Trophoblast cell (in vitro differentiated cells and primary cell): ENCODE measurements at regions not wholly inside any gene's neighbourhood (a gene's known extent, or its start where the extent isn't known, plus 50 kb on each side); places are given as distances from the start of the nearest gene placed in this dataset.

Experiments
- DNase-seq, 2 donors: peaks; one replicate each; pipeline ENCODE4 v3.0.0-alpha.2; 2016
- H2AFZ ChIP-seq: 2 replicates; pipeline ENCODE4 v1.6.1; 2013; ENCODE audit warnings: low read length, moderate library complexity, mild to moderate bottlenecking; ENCODE audit not compliant: insufficient read depth, poor library complexity
- H2AK5ac ChIP-seq: 2 replicates; pipeline ENCODE4 v1.6.1; 2013; ENCODE audit warnings: mild to moderate bottlenecking, low read length
- H2BK120ac ChIP-seq: 2 replicates; pipeline ENCODE4 v1.6.1; 2013; ENCODE audit warnings: low read length, mild to moderate bottlenecking, moderate library complexity; ENCODE audit not compliant: insufficient read depth, poor library complexity
- H2BK12ac ChIP-seq: 2 replicates; pipeline ENCODE4 v1.6.1; 2013; ENCODE audit warnings: mild to moderate bottlenecking, low read length, moderate library complexity
- H2BK5ac ChIP-seq: 2 replicates; pipeline ENCODE4 v1.6.1; 2013; ENCODE audit warnings: low read length, low read depth, moderate library complexity, mild to moderate bottlenecking; ENCODE audit not compliant: poor library complexity
- H3K14ac ChIP-seq: 2 replicates; pipeline ENCODE4 v1.6.1; 2013; ENCODE audit warnings: mild to moderate bottlenecking, low read length
- H3K18ac ChIP-seq: 2 replicates; pipeline ENCODE4 v1.6.1; 2013; ENCODE audit warnings: mild to moderate bottlenecking, low read length
- H3K23ac ChIP-seq: 2 replicates; pipeline ENCODE4 v1.6.1; 2013; ENCODE audit warnings: low read length
- H3K27ac ChIP-seq: 2 replicates; pipeline ENCODE4 v1.5.1; 2013; ENCODE audit warnings: low read depth, mild to moderate bottlenecking, inconsistent platforms, low read length, moderate library complexity
- H3K27me3 ChIP-seq: 2 replicates; pipeline ENCODE4 v1.6.1; 2013; ENCODE audit warnings: inconsistent platforms, mild to moderate bottlenecking, low read length, moderate library complexity; ENCODE audit not compliant: insufficient read depth
- H3K36me3 ChIP-seq, 2 experiments: 1 replicate in 1 of 2; 2 replicates in 1 of 2; pipeline ENCODE4 v1.6.1; 2013; ENCODE audit warnings: low read length in 2 of 2, mild to moderate bottlenecking in 2 of 2, moderate library complexity in 1 of 2; ENCODE audit not compliant: insufficient read depth in 2 of 2, control insufficient read depth in 1 of 2
- H3K4ac ChIP-seq: 2 replicates; pipeline ENCODE4 v1.6.1; 2013; ENCODE audit warnings: low read depth, mild to moderate bottlenecking, low read length, moderate library complexity
- H3K4me1 ChIP-seq, 2 experiments: 1 replicate in 1 of 2; 2 replicates in 1 of 2; pipeline ENCODE4 v1.6.1; 2013; ENCODE audit warnings: low read length in 2 of 2, mild to moderate bottlenecking in 2 of 2, moderate library complexity in 1 of 2; ENCODE audit not compliant: insufficient read depth in 2 of 2, control insufficient read depth in 1 of 2
- H3K4me2 ChIP-seq: 2 replicates; pipeline ENCODE4 v1.6.1; 2013; ENCODE audit warnings: inconsistent platforms, mild to moderate bottlenecking, low read length, moderate library complexity
- H3K4me3 ChIP-seq: 2 replicates; pipeline ENCODE4 v1.5.1; 2013; ENCODE audit warnings: mild to moderate bottlenecking, low read depth, low read length, inconsistent platforms
- H3K79me1 ChIP-seq: one replicate; pipeline ENCODE4 v1.6.1; 2013; ENCODE audit warnings: low read length
- H3K79me2 ChIP-seq: 2 replicates; pipeline ENCODE4 v1.6.1; 2013; ENCODE audit warnings: low read length, mild to moderate bottlenecking; ENCODE audit not compliant: control insufficient read depth, insufficient read depth, poor library complexity
- H3K9ac ChIP-seq: 2 replicates; pipeline ENCODE4 v1.6.1; 2013; ENCODE audit warnings: mild to moderate bottlenecking, low read length
- H3K9me3 ChIP-seq: 2 replicates; pipeline ENCODE4 v1.6.1; 2013; ENCODE audit warnings: low read depth, mild to moderate bottlenecking, control low read depth, inconsistent platforms, low read length; ENCODE audit not compliant: insufficient read depth
- H4K12ac ChIP-seq: 2 replicates; pipeline ENCODE4 v1.6.1; 2013; ENCODE audit warnings: low read depth, mild to moderate bottlenecking, low read length, moderate library complexity
- H4K8ac ChIP-seq: 2 replicates; pipeline ENCODE4 v1.6.1; 2013; ENCODE audit warnings: low read depth, mild to moderate bottlenecking, low read length, moderate library complexity
- H4K91ac ChIP-seq: one replicate; pipeline ENCODE4 v1.6.1; 2013; ENCODE audit warnings: low read depth, mild to moderate bottlenecking, low read length, moderate library complexity
- WGBS: extraction: QIAGEN DNeasy Blood & Tissue Kit; methylation state at CpG from one replicate; pipeline ENCODE4 v1.1.7; 2013; ENCODE audit warnings: missing lambda C conversion rate; ENCODE audit not compliant: insufficient read length, insufficient coverage; ENCODE audit errors: extremely low coverage; 5-methylcytosine and 5-hydroxymethylcytosine counted together

DNA sequence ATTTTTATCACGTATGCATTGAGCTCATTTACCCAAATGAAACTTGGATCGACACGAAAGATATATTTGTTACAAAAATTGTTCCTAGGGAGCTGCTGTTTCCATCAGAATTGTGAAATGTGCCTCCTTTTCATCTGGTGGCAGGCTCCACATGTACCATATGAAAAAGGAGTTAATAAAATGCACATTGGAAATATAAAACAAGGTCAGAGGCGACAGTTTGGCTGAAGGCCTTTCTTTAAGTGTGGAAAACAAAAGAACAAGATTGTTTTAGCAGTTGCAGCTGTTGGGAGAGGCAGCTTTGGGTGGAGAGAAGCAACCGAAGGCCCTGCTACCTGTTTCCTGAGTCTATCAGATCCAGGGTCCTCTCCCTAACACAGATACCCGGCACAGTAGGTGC, 334.5 kb upstream of the NT5E start:
- no peak overlapping the region for H3K4me2 ChIP-seq
- no peak overlapping the region for H4K91ac ChIP-seq
- H3K4ac ChIP-seq, result no peak overlapping the region
- no peak overlapping the region for H4K8ac ChIP-seq
- H3K4me1 ChIP-seq, result no peaks in the 10 kb centered on the region
- no peak overlapping the region for H4K12ac ChIP-seq
- H2BK12ac ChIP-seq, result no peak overlapping the region
- no peak overlapping the region for H3K14ac ChIP-seq
- H3K18ac ChIP-seq, result no peak overlapping the region
- H3K9me3 ChIP-seq, result no peaks in the 10 kb centered on the region
- DNase-seq, result no peak
- no peaks in the 10 kb centered on the region for H3K79me1 ChIP-seq
- no peak overlapping the region for H3K4me3 ChIP-seq
- no peak overlapping the region for H3K9ac ChIP-seq
- no peak overlapping the region for H3K27ac ChIP-seq
- H2AK5ac ChIP-seq, result no peak overlapping the region
- H3K23ac ChIP-seq, result no peak overlapping the region
- WGBS, result no CpG with 5 or more reads among the region's 6 CpGs
- H3K79me2 ChIP-seq, result no peaks in the 10 kb centered on the region
- no peaks in the 10 kb centered on the region for H3K36me3 ChIP-seq
- no peaks in the 10 kb centered on the region for H3K27me3 ChIP-seq
- H2BK120ac ChIP-seq, result no peak overlapping the region
- no peak overlapping the region for H2BK5ac ChIP-seq
- no peak overlapping the region for H2AFZ ChIP-seq

DNA sequence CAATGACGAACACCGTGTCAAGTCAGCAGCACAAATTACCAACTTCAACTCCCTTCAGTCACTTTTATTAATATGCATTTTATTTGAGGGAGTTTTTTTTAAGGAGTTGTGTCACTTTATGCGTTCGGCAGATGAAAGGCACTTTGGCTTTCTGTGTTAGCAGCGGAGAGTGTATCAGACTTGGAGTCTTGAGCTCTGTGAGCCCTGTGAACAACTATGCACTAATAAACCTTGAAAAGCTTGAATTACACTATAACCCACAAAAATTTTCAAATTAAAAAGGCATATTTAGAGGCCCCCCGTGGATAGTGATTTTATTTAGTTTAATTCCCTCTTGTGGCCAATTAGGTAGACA, 335.3 kb upstream of the NT5E start:
- Histone ChIP-seq H2BK5ac (no peak overlapping the region), H2BK12ac (no peak overlapping the region), H3K79me2 (no peaks in the 10 kb centered on the region), H3K4me3 (no peak overlapping the region), H3K36me3 (no peaks in the 10 kb centered on the region), H3K79me1 (no peaks in the 10 kb centered on the region), H3K4me2 (no peak overlapping the region), H3K4me1 (no peaks in the 10 kb centered on the region), H4K91ac (no peak overlapping the region), H2AFZ (no peak overlapping the region), H2BK120ac (no peak overlapping the region), H4K12ac (no peak overlapping the region), H4K8ac (no peak overlapping the region), H3K9ac (no peak overlapping the region), H3K14ac (no peak overlapping the region), H3K9me3 (no peaks in the 10 kb centered on the region), H3K4ac (no peak overlapping the region), H3K18ac (no peak overlapping the region), H2AK5ac (no peak overlapping the region), H3K27me3 (no peaks in the 10 kb centered on the region), H3K23ac (no peak overlapping the region), H3K27ac (no peak overlapping the region)
- DNase-seq, result no peak
- WGBS, result no CpG with 5 or more reads among the region's 6 CpGs

DNA sequence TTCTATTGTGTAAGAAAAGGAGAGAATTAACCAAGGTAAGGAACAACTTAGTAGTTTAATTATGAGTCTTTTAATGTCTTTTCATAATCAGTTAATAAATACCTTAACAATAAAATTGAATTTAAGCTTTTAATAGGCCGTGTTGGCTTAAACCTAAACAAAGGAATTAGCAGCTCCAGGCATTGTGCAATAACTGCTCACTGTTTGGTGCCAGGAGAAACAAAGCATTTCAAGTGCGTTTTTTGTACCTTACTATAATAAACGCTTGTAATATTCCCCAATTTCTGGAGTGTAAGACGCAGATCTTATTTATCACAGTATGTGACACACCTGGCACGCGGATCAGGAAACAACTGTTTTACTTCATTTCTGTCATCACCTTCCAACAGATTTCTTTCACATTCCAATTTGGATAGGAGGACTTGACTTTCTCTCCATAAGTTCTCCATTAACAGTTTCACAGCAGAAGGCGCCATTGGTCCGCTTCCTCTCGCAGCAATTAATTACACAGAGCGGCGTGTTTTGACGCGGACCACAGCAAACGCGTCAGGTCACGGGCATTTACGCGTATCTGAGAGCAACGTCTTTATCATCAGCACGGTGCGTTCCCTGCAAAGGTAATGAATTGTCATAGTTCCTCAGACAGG, 335.8 kb upstream of the NT5E start:
- no peak overlapping the region for H2BK5ac ChIP-seq
- no peaks in the 10 kb centered on the region for H3K79me2 ChIP-seq
- no peak overlapping the region for H3K14ac ChIP-seq
- no peak overlapping the region for H3K9ac ChIP-seq
- H3K18ac ChIP-seq, result no peak overlapping the region
- no peak overlapping the region for H4K91ac ChIP-seq
- H2BK120ac ChIP-seq, result no peak overlapping the region
- H3K4me1 ChIP-seq, result no peaks in the 10 kb centered on the region
- no peaks in the 10 kb centered on the region for H3K36me3 ChIP-seq
- no peaks in the 10 kb centered on the region for H3K9me3 ChIP-seq
- H4K12ac ChIP-seq, result no peak overlapping the region
- WGBS, result no CpG with 5 or more reads among the region's 21 CpGs
- no peak overlapping the region for H4K8ac ChIP-seq
- no peak overlapping the region for H3K4me3 ChIP-seq
- H3K79me1 ChIP-seq, result no peaks in the 10 kb centered on the region
- no peak overlapping the region for H3K27ac ChIP-seq
- H2AK5ac ChIP-seq, result no peak overlapping the region
- H3K27me3 ChIP-seq, result no peaks in the 10 kb centered on the region
- no peak overlapping the region for H3K23ac ChIP-seq
- peak in 1 of 2 donors; percentile 17 for DNase-seq
- H2BK12ac ChIP-seq, result no peak overlapping the region
- no peak overlapping the region for H3K4me2 ChIP-seq
- no peak overlapping the region for H3K4ac ChIP-seq
- H2AFZ ChIP-seq, result no peak overlapping the region

DNA sequence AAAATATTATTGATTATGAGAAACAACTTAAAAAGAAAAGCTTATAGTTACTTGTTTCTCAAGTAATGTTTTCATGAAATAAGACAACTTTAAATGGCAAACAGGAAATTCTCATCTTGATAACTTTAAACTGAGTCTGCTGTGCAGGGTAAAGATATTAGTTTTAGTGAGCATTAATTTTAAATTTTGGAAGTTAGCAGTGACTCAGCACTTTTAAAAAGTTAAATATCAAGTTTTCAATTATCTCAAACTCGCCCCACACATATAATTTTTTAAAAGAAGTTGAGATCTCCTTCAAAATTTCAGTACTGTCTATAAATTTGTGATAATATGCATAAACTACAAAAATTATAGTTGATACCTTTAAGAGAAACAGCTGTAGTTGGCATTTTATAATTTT, 337.3 kb upstream of the NT5E start:
- Histone ChIP-seq H3K23ac (no peak overlapping the region), H3K4me3 (no peak overlapping the region), H3K4me1 (no peaks in the 10 kb centered on the region), H3K18ac (no peak overlapping the region), H2BK12ac (no peak overlapping the region), H2AFZ (no peak overlapping the region), H2BK5ac (no peak overlapping the region), H4K91ac (no peak overlapping the region), H2BK120ac (no peak overlapping the region), H3K36me3 (no peaks in the 10 kb centered on the region), H3K27ac (no peak overlapping the region), H4K8ac (no peak overlapping the region), H3K14ac (no peak overlapping the region), H3K9me3 (no peaks in the 10 kb centered on the region), H3K4me2 (no peak overlapping the region), H4K12ac (no peak overlapping the region), H3K27me3 (no peaks in the 10 kb centered on the region), H3K4ac (no peak overlapping the region), H3K79me1 (no peaks in the 10 kb centered on the region), H3K9ac (no peak overlapping the region), H2AK5ac (no peak overlapping the region), H3K79me2 (no peaks in the 10 kb centered on the region)
- DNase-seq, result no peak
- no CpG with 5 or more reads among the region's 1 CpG for WGBS
